Loucy (cell line): ENCODE measurements at regions not wholly inside any gene's neighbourhood (a gene's known extent, or its start where the extent isn't known, plus 50 kb on each side); places are given as distances from the start of the nearest gene placed in this dataset.

ENCODE experiments used
- H2AFZ ChIP-seq: fragments of 200-600 bp; sonication (generic); 2 replicates; pipeline ENCODE4 v1.6.0; 2016; ENCODE audit warnings: antibody characterized with exemption, mild to moderate bottlenecking, low read length, moderate library complexity
- H3F3A ChIP-seq: fragments of 200-600 bp; 2 replicates; pipeline ENCODE4 v1.6.0; 2016; ENCODE audit warnings: antibody characterized with exemption, low read depth, mild to moderate bottlenecking
- H3K27me3 ChIP-seq: fragments of 200-600 bp; sonication (generic); 2 replicates; pipeline ENCODE4 v1.6.1; 2014; ENCODE audit warnings: low read length, mild to moderate bottlenecking; ENCODE audit not compliant: insufficient read depth, poor library complexity, severe bottlenecking
- H3K36me3 ChIP-seq: fragments of 200-600 bp; sonication (generic); 2 replicates; pipeline ENCODE4 v1.6.1; 2016; ENCODE audit warnings: low read length; ENCODE audit not compliant: insufficient read depth
- H3K4me1 ChIP-seq: fragments of 200-600 bp; sonication (generic); 2 replicates; pipeline ENCODE4 v1.5.1; 2014; ENCODE audit warnings: low read length, mild to moderate bottlenecking; ENCODE audit not compliant: insufficient read depth, poor library complexity, severe bottlenecking
- H3K4me2 ChIP-seq: fragments of 200-600 bp; sonication (generic); 2 replicates; pipeline ENCODE4 v1.6.0; 2014; ENCODE audit warnings: antibody characterized with exemption, low read length, low read depth, mild to moderate bottlenecking; ENCODE audit not compliant: poor library complexity, severe bottlenecking
- H3K4me3 ChIP-seq: fragments of 200-600 bp; sonication (generic); 2 replicates; pipeline ENCODE4 v1.5.1; 2014; ENCODE audit warnings: low read length, mild to moderate bottlenecking, mixed read lengths; ENCODE audit not compliant: poor library complexity, severe bottlenecking
- H3K79me2 ChIP-seq: fragments of 200-600 bp; sonication (generic); 2 replicates; pipeline ENCODE4 v1.6.1; 2014; ENCODE audit warnings: low read length; ENCODE audit not compliant: insufficient read depth
- H3K9ac ChIP-seq: fragments of 200-600 bp; sonication (generic); 2 replicates; pipeline ENCODE4 v1.6.0; 2014; ENCODE audit warnings: mild to moderate bottlenecking, low read depth, low read length, moderate library complexity; ENCODE audit not compliant: poor library complexity, severe bottlenecking
- H3K9me2 ChIP-seq: fragments of 200-600 bp; sonication (generic); replicated peaks from 2 replicates; pipeline ENCODE4 v1.6.1; 2016; ENCODE audit warnings: low read depth, low read length, mixed read lengths
- H3K9me3 ChIP-seq: fragments of 200-600 bp; sonication (generic); 2 replicates; pipeline ENCODE4 v1.6.1; 2014; ENCODE audit warnings: mild to moderate bottlenecking, antibody characterized with exemption, low read length, low read depth; ENCODE audit not compliant: insufficient read depth
- H4K20me1 ChIP-seq: fragments of 200-600 bp; sonication (generic); 2 replicates; pipeline ENCODE4 v1.6.0; 2014; ENCODE audit warnings: antibody characterized with exemption, low read length, mild to moderate bottlenecking; ENCODE audit not compliant: insufficient read depth, poor library complexity, severe bottlenecking
- EZH2phosphoT487 ChIP-seq: fragments of 200-600 bp; IDR thresholded peaks from 2 replicates; pipeline ENCODE4 v1.6.1; 2018; ENCODE audit warnings: antibody characterized with exemption, mild to moderate bottlenecking, moderate library complexity, borderline replicate concordance
- TF ChIP-seq, protein P1 (sequence below): fragments of 200-600 bp; sonication (generic); conservative IDR thresholded peaks from 2 replicates; pipeline ENCODE4 v1.5.1; 2014; ENCODE audit warnings: mild to moderate bottlenecking, antibody characterized with exemption, low read length

DNA sequence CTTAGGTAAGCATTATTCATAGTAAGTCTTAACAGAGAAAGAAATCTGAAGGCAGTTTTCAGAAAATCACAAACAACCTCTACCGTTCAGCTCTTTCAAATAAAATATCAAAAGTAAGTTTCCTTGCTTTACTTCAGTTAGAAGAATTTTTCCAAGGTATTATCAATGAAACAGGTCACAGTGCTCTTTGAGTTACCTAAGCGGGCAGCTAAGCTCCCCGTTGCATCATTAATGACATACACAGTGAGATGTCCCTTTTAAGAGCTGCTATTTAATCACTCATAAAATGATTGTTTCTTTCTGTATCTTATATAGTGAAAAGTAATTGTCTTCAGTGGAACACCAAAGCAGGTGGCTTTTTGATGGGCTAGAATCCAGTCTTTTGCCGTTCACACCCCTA is 86.2 kb upstream of the PIK3R1 start:
- Histone ChIP-seq H3K4me2 (no peak overlapping the region), H3K36me3 (no peaks in the 10 kb centered on the region), H3K9me2 (no peaks in the 10 kb centered on the region), H2AFZ (no peak overlapping the region), H4K20me1 (no peaks in the 10 kb centered on the region), H3K4me3 (no peak overlapping the region), H3K79me2 (no peaks in the 10 kb centered on the region), H3K9me3 (no peaks in the 10 kb centered on the region), H3K4me1 (no peaks in the 10 kb centered on the region), H3K27me3 (no peaks in the 10 kb centered on the region), H3K9ac (no peak overlapping the region), H3F3A (no peaks in the 10 kb centered on the region)
- TF ChIP-seq, protein P1, sequence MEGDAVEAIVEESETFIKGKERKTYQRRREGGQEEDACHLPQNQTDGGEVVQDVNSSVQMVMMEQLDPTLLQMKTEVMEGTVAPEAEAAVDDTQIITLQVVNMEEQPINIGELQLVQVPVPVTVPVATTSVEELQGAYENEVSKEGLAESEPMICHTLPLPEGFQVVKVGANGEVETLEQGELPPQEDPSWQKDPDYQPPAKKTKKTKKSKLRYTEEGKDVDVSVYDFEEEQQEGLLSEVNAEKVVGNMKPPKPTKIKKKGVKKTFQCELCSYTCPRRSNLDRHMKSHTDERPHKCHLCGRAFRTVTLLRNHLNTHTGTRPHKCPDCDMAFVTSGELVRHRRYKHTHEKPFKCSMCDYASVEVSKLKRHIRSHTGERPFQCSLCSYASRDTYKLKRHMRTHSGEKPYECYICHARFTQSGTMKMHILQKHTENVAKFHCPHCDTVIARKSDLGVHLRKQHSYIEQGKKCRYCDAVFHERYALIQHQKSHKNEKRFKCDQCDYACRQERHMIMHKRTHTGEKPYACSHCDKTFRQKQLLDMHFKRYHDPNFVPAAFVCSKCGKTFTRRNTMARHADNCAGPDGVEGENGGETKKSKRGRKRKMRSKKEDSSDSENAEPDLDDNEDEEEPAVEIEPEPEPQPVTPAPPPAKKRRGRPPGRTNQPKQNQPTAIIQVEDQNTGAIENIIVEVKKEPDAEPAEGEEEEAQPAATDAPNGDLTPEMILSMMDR, result no peak
- no peak for TF ChIP-seq EZH2phosphoT487

DNA sequence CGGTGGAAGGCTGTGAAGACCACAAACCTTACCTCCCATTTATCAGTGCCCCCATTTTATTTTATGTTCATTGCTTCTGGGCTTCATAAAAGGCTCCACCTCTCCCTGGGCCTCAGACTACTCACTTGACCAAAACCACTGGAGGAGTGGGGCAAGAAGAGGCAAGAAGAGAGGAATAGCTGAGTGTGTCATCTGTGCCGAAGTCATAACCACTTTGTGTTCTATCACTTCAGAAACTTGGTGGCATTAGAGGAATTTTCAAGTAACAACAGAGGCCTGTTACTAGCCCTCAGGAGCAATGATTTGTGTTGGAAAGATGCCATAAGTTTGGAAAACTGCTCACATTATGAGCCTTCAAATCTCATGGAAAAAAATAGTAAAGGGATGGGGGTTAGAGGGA is 88.7 kb upstream of the PIK3R1 start:
- Histone ChIP-seq H3K9ac (no peak overlapping the region), H2AFZ (no peak overlapping the region), H3K9me3 (no peaks in the 10 kb centered on the region), H3K79me2 (no peaks in the 10 kb centered on the region), H3K4me1 (no peaks in the 10 kb centered on the region), H3K9me2 (no peaks in the 10 kb centered on the region), H3F3A (no peaks in the 10 kb centered on the region), H4K20me1 (no peaks in the 10 kb centered on the region), H3K36me3 (no peaks in the 10 kb centered on the region), H3K27me3 (no peaks in the 10 kb centered on the region), H3K4me2 (no peak overlapping the region), H3K4me3 (no peak overlapping the region)
- TF ChIP-seq, protein P1, result no peak
- no peak for TF ChIP-seq EZH2phosphoT487

DNA sequence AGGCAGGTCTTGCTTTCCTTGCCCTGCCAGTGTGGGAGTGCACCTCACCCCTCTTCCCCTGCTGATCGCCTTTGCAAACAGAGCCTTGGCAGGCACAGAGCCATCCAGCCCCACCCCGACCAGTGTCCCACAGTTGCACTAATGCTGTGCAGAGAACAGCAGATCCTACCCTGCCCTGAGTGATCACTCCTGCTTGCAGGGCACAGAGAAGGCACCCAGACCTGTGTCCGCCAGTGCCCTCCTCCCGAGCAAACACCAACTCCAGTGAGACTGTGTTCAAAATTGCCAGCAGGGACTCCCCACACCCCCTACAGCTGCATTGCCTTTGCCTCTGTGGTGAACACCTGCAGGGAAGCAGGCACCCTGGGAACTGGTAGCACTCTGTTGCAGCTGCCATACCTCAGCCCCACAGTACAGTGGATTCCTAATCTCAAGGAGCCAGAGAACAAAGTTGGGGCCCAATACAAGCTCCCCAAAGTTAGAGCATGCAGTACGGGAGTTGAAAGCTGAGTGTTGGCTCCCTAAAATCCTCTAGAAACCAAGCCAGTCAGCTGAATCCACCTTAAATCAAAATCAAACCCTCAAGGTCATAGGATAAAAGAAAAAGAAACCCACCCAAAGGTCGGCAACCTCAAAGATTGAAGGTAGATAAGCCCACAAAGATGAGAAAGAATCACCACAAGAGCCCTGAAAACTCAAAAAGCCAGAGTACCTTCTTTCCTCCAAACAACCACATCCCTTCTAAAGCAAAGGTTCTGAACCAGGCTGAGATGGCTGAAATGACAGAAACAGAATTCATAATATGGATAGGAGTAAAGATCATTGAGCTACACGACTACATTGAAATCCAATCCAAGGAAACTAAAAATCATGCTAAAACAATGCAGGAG is 92.9 kb upstream of the PIK3R1 start:
- no peaks in the 10 kb centered on the region for H3F3A ChIP-seq
- H3K27me3 ChIP-seq, result no peaks in the 10 kb centered on the region
- H3K9ac ChIP-seq, result no peak overlapping the region
- TF ChIP-seq, protein P1, result no peak
- no peak for TF ChIP-seq EZH2phosphoT487
- no peaks in the 10 kb centered on the region for H3K36me3 ChIP-seq
- no peaks in the 10 kb centered on the region for H3K9me3 ChIP-seq
- no peaks in the 10 kb centered on the region for H3K79me2 ChIP-seq
- no peak overlapping the region for H3K4me2 ChIP-seq
- no peaks in the 10 kb centered on the region for H3K9me2 ChIP-seq
- no peak overlapping the region for H3K4me3 ChIP-seq
- H3K4me1 ChIP-seq, result peaks cover 12% of the 10 kb centered on the region
- H4K20me1 ChIP-seq, result no peaks in the 10 kb centered on the region
- no peak overlapping the region for H2AFZ ChIP-seq
